CD4-positive, alpha-beta T cell treated with Interleukin-12 subunit alpha and Interleukin-12 subunit beta, for 1 hour (primary cell): ENCODE measurements at regions not wholly inside any gene's neighbourhood (a gene's known extent, or its start where the extent isn't known, plus 50 kb on each side); places are given as distances from the start of the nearest gene placed in this dataset.
"Not testable (repeated sequence)": the region's sequence is repeated elsewhere in the genome, so short reads cannot be mapped to it uniquely, and the experiment has no call there.

Source experiments
- DNase-seq: peaks from one replicate; pipeline ENCODE4 v3.0.0-alpha.2; 2020

DNA sequence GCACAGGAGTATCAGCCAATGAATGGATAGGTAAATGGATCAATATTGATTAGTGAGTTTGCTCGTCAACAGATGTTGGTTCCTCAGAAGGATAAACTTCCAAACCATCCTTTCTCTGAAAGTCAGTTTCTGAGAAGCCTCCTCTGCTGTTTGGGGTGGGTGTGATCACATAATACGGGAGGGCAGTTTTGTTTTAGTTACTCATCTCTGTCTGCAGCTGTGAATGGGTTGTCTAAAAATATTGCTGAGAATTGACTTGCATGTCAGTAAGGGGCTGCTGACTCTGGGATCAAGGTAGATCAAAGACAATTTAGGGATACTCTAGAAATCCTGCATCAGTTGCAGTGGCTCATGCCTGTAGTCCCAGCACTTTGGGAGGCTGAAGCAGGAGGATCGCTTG is 390.8 kb upstream of the AMELY start:
- no peak for DNase-seq

DNA sequence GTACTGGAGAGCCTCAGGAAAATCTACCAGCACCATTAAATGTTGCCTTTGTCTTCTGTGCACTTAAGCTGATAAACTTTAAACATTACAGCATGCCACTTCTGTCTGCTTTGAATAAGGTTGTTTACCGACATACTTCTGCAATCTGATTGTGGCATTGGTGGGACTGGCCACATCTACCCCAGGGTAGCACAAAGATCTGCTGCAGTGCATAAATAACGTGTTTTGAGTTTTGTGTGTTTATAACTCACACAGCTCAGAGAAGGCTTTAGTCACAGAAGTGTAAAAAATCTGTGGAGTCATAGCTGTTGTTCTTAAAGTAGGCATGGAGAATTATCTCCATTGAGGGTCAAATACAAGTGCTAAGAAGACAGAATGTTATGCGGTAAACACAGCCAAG is 388.4 kb upstream of the AMELY start:
- peak; percentile 29 for DNase-seq

DNA sequence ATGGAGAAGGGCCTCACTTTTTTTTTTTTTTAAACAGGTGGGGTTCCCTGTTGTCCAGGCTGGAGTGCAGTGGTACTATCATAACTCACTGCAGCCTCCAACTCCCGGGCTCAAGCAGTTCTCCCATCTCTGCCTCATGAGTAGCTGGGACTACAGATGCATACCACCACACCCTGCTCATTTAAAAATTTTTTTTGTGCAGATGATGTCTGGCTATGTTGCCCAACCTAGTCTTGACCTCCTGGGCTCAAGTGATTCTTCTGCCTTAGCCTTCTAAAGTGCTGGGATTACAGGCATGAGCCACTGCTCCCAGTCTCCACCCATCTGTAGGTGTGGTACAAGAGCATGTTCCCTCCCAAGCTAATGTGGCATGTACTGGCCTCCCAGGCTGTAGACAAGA is 380.6 kb upstream of the AMELY start:
- DNase-seq = no peak

DNA sequence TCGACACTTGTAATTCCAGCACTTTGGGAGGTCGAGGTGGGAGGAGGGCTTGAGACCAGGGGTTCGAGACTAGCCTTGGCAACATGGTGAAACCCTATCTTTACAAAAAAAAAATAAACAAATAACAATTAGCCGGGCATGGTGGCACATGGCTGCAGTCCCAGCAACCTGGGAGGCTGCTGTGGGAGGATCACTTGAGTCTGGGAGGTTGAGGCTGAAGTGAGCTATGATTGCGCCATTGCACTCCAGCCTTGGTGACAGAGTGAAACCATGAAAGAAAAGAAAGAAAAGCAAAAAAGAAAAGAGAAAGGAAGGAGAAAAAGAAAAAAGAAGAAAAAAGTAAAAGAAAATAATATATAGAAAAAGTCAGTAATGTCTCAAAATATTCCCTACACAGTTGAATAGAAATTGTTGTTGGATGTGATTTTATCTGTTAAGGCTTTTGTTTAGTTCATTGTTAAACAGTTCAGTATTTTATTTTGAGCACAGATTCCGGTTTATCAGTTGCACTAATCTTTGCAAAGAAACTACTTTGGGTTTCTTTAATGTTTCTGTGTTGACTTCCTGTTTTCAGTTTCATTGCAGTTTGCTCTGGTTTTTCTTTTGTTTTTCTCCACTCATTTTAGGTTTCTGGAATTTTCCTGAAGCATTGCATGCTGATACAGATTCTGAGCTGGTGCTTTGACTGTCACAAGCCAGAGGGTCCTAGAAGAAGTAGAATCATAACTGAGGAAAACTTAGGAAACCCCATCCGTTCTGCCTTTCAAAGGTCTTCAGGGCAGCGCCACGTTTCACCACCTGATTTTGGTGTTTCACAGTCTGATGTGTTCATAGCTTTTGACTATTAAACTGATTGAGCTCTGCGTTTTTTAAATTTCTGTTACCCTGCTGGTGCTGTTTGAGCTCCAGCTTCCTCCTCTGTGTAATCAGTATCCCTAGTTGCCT is 378.6 kb upstream of the AMELY start:
- DNase-seq = peak; percentile 37

DNA sequence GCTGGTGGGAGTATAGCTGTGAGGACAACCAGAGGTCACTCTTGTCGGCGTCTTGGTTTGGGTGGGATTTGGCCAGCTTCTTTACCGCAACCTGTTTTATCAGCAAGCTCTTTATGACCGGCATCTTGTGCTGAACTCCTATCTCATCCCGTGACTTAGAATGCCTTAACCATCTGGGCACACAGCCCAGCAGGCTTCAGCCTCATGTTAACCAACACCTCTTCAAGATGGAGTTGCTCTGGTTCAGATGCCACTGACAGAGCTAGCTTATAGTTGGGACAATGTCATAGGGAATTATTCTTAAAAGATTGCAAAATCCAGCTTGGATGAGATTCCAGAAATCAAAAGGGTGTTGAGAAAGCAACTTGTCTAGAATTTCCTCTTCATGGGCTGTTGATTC is 377.1 kb upstream of the AMELY start:
- no peak for DNase-seq

DNA sequence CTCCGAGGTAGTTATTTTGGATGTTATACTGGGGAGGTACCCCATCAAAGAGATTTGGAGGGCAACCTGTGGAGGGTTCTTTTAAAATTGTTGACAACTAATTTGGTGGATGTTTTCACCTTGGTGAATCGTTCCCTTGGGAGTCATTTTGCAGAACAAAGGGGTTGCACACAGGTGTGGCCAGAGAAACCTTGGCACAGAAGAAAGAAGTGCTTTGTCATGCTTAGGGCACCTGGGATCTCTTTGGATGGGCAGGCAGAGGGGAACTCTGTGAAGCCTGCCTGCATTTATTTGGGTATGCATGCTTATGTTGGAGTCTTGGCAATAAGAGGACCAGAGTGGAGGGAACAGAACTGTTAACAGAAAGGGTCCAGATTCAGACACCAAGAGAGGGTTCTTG is 376.4 kb upstream of the AMELY start:
- DNase-seq = not testable (repeated sequence)

DNA sequence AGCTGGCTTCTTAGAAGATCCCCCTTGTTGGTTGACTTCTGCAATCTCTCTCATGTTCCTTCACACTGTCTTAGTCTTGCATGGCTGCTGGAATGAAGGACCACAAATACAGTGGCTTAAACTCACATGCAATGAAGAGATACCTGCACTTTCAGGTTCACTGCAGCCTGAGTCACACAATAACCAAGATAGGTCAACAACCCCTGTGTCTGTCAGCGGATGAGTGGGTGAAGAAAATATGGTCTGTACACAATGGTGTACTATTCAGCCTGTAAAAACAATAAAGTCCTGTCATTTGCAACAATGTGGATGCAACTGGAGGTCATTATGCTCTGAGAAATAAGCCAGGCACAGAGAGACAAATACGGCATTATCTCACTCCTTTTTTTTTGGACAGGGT is 373.8 kb upstream of the AMELY start:
- no peak for DNase-seq

DNA sequence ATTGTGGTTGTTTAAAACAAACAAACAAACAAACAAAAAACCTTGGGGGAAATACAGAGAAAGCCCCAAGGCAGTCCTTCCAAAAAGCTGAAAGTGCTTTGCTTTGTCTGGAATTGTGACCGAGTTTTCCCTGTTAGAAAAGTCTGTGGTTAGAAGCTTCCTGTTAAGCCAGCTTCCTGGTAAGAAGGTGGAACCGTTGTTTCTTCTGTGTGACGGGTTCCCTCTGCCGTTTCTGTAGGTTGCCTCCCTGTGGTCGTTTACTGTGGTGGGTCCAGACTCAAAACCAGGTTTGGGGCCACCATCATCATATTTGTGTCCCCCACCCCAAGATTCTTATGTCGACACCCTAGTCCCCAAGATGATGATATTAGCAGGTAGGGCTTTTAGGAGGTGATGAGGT is 371.4 kb upstream of the AMELY start:
- DNase-seq = peak; percentile 38

DNA sequence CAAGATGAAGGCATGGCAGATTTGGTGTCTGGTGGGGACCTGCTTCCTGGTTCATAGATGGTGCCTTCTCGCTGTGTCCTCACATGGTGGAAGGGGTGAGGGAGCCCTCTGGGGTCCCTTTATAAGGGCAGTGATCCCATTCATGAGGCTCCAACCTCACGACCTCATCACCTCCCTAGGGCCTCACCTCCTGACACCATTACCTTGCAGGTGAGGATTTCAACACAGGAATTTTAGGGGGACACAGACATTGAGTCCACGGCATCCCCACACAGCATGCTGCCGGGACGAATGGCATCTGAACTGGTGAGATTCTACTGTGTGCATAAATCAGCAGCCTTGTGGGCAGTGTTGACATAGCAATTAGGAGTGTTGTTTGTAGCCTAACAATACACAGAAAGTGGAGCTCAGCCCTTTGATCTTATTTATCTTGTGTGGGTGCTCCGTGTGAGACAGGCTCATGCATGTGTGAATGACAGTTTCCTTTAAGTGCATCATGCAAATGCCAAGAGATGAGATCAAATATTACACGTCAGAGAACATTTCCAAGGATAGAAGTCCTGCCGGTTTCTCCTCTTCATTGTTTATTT is 368.7 kb upstream of the AMELY start:
- DNase-seq = peak; percentile 60

DNA sequence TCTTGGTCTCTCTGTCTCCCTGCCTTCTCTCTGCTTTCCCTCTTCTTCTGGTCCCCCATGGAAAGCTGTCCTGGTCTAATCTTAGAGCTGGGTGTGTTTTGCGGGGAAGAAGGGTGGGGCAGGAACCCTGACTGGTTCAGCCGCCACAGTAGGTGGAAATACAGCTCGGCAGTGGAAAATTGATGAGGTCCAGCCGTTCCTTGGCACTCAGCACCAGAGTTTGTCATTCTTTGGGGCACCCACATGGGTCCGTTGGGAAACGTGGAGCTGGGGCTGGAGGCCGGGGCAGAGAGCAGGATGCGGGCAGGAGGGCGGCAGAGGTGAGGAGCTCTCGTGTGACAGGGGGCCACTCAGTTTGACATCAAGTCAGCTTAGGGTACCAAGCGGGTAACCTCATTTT is 364.2 kb upstream of the AMELY start:
- no peak for DNase-seq

DNA sequence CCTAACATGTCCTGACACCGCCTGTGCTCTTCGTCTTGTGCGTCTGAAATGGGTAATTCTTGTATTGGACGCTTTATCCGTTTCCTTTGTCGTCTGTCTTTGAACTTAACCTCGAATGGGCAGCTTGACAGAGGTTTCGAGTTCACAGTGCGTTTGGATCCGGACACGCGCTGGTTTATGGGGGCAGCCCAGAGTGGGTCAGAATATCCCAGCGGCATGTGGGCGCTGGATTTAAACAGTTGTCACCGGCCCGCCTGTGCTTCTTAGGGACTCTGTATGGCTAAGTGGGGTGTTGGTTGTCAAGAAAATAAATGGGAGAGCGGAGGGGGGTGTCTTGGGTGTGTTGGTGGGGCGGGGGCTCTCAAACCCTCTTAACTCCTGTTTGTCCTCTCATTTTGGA is 363.5 kb upstream of the AMELY start:
- no peak for DNase-seq

DNA sequence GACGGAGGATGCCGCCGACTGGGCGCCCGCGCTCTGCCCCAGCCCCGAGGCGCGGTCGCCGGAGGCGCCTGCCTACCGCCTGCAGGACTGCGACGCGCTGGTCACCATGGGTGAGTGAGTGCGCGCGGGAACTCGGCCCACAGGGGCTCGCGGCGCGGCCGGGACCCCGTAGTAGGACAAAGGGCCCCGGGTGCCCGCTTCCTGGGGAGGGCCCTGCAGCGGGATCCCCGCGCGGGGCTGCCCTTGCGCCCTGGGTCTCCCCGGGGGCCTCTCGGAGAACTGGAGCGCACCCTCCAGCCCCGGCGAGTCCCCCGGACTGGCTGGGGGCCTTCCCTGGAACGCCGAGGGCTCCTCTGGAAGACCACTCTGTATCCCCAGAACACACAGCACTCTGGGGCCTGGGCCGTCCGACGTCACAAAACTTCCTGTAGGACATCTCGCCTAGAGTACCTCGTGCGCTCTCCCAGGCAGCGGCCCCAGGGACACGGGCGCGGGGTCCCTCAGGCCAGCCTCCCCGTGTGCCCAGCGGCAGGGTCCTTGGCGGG is 362.9 kb upstream of the AMELY start:
- DNase-seq = no peak

DNA sequence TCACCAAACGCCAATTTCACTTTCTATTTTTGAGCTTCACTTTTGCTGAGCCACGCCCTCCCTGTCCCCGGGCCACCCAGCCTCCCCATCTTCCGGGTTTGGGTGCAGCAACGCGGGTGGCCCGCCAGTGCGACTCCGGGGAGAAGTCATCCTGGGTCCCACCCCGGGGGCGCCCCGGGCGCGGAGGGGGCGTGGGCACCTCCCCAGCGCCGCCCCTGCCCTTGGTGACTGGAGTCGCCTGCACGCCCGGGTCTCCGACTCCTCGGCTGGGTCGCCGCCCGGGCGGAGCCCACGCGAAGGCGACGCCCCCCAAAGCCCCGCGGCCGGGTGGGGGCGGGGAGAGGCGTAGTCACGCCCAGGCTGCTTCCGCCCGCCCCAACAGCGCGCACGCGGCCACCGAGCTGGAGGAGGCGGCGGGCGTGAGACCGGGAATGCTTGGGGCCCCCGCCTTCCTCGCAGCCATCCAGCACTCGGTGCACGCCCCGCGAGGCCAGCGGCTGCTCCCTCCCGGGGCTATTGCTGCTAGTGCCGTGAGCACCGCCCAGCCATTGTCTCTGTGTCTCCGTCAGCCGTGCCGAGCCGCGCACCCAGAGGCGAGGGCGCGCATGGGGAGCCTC is 362.1 kb upstream of the AMELY start:
- DNase-seq = peak; percentile 93

DNA sequence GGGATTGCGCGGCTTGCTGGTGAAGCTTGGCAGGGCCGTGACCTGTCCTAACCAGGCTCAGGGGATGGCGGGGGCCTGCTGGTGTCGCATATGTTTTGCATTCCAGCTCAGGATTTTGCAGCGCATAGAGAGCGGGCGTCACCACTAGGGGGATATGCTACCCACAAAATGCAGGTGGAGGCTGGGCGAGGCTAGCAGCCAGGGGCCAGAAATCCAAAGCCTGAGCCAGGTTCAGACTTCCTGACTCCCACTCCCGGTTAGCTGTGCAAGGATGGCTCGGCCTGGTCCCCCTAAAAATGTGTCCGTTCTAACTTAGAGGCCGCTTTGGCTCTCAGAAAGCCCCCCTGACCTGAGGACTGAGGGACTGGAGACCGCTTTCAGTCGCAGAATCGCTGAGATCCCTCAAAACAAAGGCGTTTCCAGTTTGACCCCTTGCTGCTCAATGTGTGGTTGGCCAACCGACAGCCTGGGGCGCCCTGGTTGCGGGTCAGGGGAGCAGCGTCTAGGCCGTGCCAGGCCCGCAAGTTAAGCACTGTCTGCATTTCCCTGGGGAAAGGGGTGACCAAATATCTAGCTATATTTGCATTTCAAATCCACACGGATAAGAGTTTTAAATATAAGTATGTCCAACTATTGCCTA is 361.1 kb upstream of the AMELY start:
- DNase-seq = peak; percentile 68

DNA sequence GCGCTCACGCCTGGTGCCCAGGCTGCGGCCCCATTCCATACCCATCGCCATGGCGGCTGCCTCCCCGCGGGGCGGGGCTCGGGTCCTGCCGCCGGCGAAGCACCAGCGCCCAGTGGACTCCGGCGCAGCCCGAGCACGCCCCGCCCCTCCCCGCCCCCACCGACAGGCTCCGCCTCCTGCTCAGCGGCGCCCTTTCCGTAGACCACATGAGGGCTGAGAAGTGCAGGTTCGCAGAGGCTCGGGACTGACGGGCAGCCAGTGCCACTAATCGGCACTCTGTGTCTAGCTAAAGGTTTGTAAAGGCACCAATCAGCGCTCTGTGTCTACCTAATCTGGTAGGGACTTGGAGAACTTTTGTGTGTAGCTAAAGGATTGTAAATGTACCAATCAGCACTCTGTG is 352.2 kb upstream of the AMELY start:
- peak; percentile 26 for DNase-seq

DNA sequence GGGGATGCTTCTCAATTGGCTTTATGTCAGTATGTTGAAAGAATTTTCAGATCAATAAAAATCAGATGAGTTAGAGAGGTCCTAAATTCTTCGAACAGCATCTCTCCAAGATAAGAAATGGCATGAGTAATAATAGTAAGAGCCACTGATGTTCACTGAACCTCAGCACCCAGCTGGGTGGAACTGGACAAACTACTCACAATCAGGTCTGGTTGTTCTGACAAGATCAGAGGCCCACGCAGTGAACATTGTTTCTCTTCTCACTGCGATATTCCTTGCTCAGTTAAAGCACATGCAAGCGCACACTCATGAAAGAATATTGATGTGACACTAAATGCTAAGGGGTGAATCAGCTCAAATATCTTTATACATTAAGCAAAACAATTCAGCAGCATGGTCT is 351.0 kb upstream of the AMELY start:
- DNase-seq = no peak

DNA sequence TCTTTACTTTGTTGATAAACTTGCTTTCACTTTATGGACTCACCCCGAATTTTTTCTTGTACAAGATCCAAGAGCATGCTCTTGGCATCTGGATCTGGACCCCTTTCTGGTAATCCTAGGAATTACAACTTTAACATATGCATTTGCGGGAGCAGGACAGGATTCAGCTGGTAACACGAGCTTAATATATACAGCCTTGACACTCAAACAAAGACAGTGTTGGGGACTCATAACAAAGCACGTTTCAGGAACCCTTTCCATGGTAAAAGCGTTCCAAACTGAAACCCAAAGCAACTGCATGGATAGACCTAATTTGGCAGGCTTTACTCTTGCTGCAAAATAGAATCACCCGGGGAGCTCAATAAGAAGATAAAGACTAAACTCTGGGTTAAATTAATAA is 349.7 kb upstream of the AMELY start:
- no peak for DNase-seq

DNA sequence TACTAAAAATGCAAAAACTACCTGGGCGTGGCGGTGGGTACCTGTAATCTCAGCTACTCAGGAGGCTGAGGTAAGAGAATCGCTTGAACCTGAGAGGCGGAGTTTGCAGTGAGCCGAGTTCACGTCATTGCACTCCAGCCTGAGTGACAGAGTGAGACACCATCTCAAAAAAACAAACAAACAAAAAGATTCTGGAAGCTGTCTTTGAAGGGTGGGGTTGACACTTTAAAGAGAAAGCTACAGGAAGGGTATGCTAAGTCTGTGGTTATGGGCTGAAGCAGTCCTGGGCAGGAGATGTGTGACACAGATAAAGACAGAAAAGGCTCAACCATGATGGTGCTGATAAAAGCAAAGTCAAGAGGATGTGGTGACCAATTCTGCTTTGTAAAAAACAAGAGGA is 328.5 kb upstream of the AMELY start:
- DNase-seq = peak; percentile 83

DNA sequence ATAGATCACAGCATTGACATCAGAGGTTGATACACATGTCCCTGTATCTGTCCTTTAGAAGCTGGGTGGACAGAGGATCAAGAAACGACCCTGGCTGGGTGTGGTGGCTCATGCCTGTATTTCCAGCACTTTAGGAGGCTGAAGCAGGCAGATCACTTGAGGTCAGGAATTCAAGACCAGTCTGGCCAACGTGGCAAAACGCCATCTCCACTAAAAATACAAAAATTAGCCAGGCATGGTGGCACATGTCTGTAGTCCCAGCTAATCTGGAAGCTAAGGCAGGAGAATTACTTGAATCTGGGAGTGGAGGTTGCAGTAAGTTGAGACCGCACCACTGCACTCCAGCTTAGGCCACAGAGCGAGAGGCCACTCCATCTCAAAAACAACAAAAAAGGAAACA is 300.4 kb upstream of the AMELY start:
- no peak for DNase-seq

DNA sequence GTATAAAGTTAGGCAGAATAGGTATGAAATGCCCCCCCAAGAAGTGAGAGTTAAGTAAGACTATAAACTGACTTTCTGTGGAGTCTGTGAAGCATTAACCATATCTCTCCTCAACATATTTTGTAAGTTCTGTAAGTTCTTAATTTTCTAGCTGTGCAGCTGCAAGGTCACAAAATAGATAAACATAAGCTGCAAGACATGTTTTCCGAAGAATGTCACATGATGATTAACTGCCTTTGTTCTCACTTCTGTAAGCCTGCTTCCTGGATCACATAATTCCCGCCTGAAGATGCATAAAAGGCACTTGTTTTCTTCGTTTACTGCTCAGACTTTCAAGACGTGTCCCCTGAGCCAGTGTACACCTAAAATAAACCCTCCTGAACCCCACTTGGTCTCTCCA is 292.9 kb upstream of the AMELY start:
- DNase-seq = no peak

DNA sequence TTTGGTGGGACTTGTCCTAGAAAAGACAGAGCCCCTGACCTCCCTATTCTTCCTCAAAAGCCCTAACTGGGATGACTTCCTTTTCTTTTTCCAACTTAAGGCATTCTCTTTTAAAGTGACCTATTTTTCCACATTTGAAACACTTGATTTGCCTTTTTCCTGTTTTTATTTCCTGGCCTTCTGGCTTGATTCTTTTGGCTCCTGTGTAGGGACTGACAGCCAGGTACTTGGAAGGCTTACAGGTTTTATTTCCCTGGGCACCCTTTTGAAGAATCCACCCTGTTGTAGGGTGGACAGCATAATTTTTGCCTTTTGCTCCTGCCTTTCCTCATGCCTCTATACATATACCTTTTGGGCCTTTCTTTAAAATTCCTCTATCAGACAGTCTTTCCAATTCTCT is 271.0 kb upstream of the AMELY start:
- DNase-seq = no peak

DNA sequence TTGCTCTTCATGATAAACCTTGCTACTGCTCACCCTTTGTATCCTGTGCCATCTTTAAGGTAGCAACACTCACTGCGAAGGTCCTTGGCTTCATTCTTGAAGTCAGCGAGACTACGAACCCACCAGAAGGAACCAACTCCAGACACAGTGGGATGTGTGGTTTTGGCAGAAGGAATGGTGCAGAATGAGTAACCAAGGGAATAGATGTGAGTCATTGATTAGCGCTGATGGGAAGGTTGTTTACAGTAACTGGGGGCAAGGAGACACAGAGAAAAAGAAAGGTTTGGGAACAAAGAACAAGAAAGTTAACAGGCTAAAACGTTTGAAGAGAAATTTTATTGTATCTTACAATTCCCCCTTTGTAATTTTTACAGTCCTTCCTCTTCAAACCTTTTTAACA is 266.1 kb upstream of the AMELY start:
- DNase-seq = no peak

DNA sequence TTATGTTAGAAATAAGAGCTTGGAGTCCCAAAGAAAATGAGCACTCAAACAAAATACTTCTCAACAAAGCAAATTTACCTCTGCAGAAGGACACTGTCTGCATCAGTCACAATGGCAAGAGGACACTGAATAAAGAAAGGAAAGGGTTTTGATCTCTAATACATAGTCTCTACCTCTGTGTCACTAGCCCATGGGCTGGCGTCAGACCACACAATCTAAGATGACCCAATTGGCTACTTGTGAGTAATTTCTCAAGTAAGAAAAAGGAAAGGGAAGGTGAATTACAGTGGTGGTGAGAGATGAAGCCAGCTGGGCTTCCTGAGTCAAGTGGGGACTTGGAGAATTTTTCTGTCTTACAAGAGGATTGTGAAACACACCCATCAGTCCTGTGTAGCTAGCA is 257.9 kb upstream of the AMELY start:
- DNase-seq = no peak
